MCF 10A (cell line): ENCODE measurements at regions not wholly inside any gene's neighbourhood (a gene's known extent, or its start where the extent isn't known, plus 50 kb on each side); places are given as distances from the start of the nearest gene placed in this dataset.

Source experiments
- BruUV-seq: library from RNA; stranded (reverse); fragments of 400-500 nt; replicated peaks from 2 replicates; lab custom pipeline; 2021; lab: Mats Ljungman, UMichigan
- CTCF ChIA-PET: fragments of 300-600 bp; sonication (Branson Sonifier 250); formaldehyde crosslinking; extraction: SDS; loops from one replicate; lab custom pipeline; 2021; ENCODE audit warnings: antibody characterized with exemption, inconsistent platforms; lab: Yijun Ruan, JAX
- POLR2A ChIA-PET: fragments of 300-600, 350-650 bp; sonication (Branson Sonifier 250); formaldehyde crosslinking; extraction: SDS; loops from one replicate; lab custom pipeline; 2020; ENCODE audit warnings: antibody characterized with exemption, inconsistent platforms; lab: Yijun Ruan, JAX
- DNase-seq: peaks from one replicate; pipeline ENCODE4 v3.0.0-alpha.2; 2018; ENCODE audit not compliant: unreplicated experiment
- H3K27ac Mint-ChIP-seq: one replicate; pipeline ENCODE4 v1.8.0; 2022; ENCODE audit warnings: mild to moderate bottlenecking, low read depth, mixed read lengths; ENCODE audit not compliant: unreplicated experiment
- H3K27me3 Mint-ChIP-seq: one replicate; pipeline ENCODE4 v1.8.0; 2022; ENCODE audit warnings: mixed read lengths; ENCODE audit not compliant: insufficient read depth, unreplicated experiment
- H3K36me3 Mint-ChIP-seq: one replicate; pipeline ENCODE4 v1.8.0; 2022; ENCODE audit warnings: mild to moderate bottlenecking, moderate library complexity, mixed read lengths; ENCODE audit not compliant: insufficient read depth, unreplicated experiment
- H3K4me1 Mint-ChIP-seq: one replicate; pipeline ENCODE4 v1.8.0; 2022; ENCODE audit warnings: mixed read lengths; ENCODE audit not compliant: insufficient read depth, unreplicated experiment
- H3K4me3 Mint-ChIP-seq: one replicate; pipeline ENCODE4 v1.8.0; 2022; ENCODE audit warnings: mild to moderate bottlenecking, moderate library complexity, mixed read lengths; ENCODE audit not compliant: unreplicated experiment
- H3K9me3 Mint-ChIP-seq: one replicate; pipeline ENCODE4 v1.8.0; 2022; ENCODE audit warnings: mixed read lengths; ENCODE audit not compliant: unreplicated experiment
- intact Hi-C: fragments of 100-400 bp; cut with micrococcal nuclease; formaldehyde crosslinking; loops from 2 replicates; pipeline ENCODE4 v1.14.1; 2022
- TF ChIP-seq, protein P1 (sequence below): fragments of 200-600 bp; IDR thresholded peaks from one replicate; pipeline ENCODE4 v1.8.0; 2022; ENCODE audit warnings: antibody characterized with exemption, mild to moderate bottlenecking; ENCODE audit not compliant: unreplicated experiment

GRCh38 chr11:122032317-122032716 lies 83.7 kb downstream of the BLID start:
- no TSS peak for BruUV-seq
- CTCF ChIA-PET = interaction anchor here (0.6 kb wide), 1 partner anchor 12 kb away, joined by 3 read pairs; no protein-coding TSS in a partner anchor
- peaks cover 1% of the 10 kb centered on the region for H3K36me3 Mint-ChIP-seq
- no peak overlapping the region for H3K4me3 Mint-ChIP-seq
- no peaks in the 10 kb centered on the region for H3K9me3 Mint-ChIP-seq
- H3K27me3 Mint-ChIP-seq = no peaks in the 10 kb centered on the region
- intact Hi-C loops = no loop called here
- no peak overlapping the region for H3K27ac Mint-ChIP-seq
- TF ChIP-seq, protein P1, sequence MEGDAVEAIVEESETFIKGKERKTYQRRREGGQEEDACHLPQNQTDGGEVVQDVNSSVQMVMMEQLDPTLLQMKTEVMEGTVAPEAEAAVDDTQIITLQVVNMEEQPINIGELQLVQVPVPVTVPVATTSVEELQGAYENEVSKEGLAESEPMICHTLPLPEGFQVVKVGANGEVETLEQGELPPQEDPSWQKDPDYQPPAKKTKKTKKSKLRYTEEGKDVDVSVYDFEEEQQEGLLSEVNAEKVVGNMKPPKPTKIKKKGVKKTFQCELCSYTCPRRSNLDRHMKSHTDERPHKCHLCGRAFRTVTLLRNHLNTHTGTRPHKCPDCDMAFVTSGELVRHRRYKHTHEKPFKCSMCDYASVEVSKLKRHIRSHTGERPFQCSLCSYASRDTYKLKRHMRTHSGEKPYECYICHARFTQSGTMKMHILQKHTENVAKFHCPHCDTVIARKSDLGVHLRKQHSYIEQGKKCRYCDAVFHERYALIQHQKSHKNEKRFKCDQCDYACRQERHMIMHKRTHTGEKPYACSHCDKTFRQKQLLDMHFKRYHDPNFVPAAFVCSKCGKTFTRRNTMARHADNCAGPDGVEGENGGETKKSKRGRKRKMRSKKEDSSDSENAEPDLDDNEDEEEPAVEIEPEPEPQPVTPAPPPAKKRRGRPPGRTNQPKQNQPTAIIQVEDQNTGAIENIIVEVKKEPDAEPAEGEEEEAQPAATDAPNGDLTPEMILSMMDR = no peak
- peak; percentile 29 for DNase-seq
- POLR2A ChIA-PET = no interaction called here
- peaks cover 13% of the 10 kb centered on the region for H3K4me1 Mint-ChIP-seq

- ChIA-PET CTCF (interaction anchor here (0.6 kb wide), 1 partner anchor 13 kb away, joined by 3 read pairs; no protein-coding TSS in a partner anchor), POLR2A (no interaction called here)
- Mint-ChIP-seq H3K9me3 (no peaks in the 10 kb centered on the region), H3K4me1 (peaks cover 13% of the 10 kb centered on the region), H3K27me3 (no peaks in the 10 kb centered on the region), H3K27ac (no peak overlapping the region), H3K4me3 (no peak overlapping the region), H3K36me3 (no peaks in the 10 kb centered on the region)
- DNase-seq = no peak
- no TSS peak for BruUV-seq
- intact Hi-C loops = no loop called here
- TF ChIP-seq, protein P1 = no peak
Observed at GRCh38 chr11:122031813-122032212, 84.2 kb downstream of the BLID start.

DNA sequence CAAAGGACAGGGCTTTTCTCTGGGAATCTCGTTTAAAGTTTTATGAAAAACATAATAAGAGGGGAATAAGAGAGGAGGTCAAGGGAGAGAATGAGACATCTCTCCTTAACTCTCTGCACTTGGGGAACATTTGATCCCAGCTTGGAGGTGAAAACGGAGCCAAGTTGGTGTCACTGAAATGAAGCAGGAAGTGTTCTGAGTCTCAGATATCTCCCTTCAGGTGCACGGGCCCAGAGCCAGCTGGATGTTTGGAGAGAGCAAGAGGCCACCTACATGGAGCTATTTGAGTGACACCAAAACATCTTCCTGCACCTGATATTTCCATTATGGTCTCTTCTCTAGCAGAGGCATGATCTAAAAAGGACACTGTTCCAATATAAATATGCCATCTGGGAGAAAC lies 85.7 kb downstream of the BLID start:
- no peak overlapping the region for H3K27ac Mint-ChIP-seq
- POLR2A ChIA-PET = interaction anchor here (0.6 kb wide), 2 partner anchors 14 to 890 kb away, joined by 3 read pairs; no protein-coding TSS in a partner anchor
- intact Hi-C loops = no loop called here
- no peak overlapping the region for H3K4me3 Mint-ChIP-seq
- CTCF ChIA-PET = no interaction called here
- H3K36me3 Mint-ChIP-seq = no peaks in the 10 kb centered on the region
- H3K4me1 Mint-ChIP-seq = peaks cover 5% of the 10 kb centered on the region
- DNase-seq = no peak
- H3K27me3 Mint-ChIP-seq = no peaks in the 10 kb centered on the region
- TF ChIP-seq, protein P1 = no peak
- H3K9me3 Mint-ChIP-seq = peaks cover 7% of the 10 kb centered on the region
- BruUV-seq = no TSS peak

GRCh38 chr11:122028545-122028944 lies 87.5 kb downstream of the BLID start:
- Mint-ChIP-seq H3K27me3 (no peaks in the 10 kb centered on the region), H3K27ac (no peak overlapping the region), H3K4me1 (peaks cover 5% of the 10 kb centered on the region), H3K9me3 (peaks cover 7% of the 10 kb centered on the region), H3K4me3 (no peak overlapping the region), H3K36me3 (no peaks in the 10 kb centered on the region)
- BruUV-seq = no TSS peak
- ChIA-PET POLR2A (interaction anchor here (0.5 kb wide), 1 partner anchor 42 kb away, joined by 3 read pairs; no protein-coding TSS in a partner anchor), CTCF (no interaction called here)
- DNase-seq = no peak
- TF ChIP-seq, protein P1 = no peak
- intact Hi-C loops = no loop called here
